NCI-H526 (cell line): ENCODE measurements at regions not wholly inside any gene's neighbourhood (a gene's known extent, or its start where the extent isn't known, plus 50 kb on each side); places are given as distances from the start of the nearest gene placed in this dataset.
A peak's percentile ranks its signal among the peaks of the same experiment; 100 is the strongest.
"Not testable (repeated sequence)": the region's sequence is repeated elsewhere in the genome, so short reads cannot be mapped to it uniquely, and the experiment has no call there.

Source experiments
- DNase-seq, 2 experiments: peaks; one replicate each; lab custom pipeline; 2025; lab: John Stamatoyannopoulos, UW

DNA sequence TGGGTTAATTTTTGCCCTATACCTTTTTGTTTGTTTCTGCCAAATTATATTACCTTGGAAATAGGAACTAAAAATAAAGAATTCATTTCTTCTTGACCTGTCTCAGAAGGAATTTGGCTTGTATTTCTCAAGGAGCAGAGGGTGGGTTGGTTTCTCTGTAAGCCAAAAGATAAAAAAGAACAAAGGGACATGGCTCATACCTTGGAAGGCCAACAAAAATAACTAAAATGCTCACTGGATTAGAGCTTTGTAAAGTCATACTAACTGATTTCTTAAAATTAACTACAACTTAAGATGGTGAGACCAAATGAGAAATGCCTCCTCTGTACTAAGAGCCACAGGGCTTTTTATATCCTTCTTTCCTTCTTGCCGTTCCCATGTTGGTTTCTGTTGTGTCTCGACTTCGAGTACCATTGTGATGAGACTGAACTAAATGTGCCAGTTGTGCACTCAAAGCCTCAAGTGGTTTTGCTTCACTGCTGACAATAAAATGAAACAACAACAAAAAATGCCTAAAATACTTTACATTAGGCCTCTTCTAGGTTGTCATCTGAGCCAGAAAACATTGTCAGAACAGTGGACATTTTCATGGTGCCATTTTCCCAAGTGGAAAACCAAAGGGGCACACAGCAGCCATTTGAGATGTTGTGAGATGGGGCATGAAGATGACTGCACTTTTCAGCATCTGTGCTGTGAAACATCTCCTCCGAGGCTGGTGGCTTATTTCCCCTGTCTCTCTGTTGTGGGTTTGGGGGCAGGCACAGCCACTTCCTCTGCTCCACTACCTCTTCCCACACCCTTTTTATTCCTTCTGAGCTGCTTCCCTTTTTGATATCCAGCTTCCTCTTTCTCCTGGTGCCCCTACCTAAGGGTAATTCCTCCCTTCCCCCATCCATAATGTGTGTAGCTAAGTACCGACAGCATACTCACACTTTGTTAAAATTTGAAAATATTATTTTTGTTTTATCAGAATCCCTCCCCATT lies 51.8 kb upstream of the AGR3 start:
- DNase-seq, result no peak

DNA sequence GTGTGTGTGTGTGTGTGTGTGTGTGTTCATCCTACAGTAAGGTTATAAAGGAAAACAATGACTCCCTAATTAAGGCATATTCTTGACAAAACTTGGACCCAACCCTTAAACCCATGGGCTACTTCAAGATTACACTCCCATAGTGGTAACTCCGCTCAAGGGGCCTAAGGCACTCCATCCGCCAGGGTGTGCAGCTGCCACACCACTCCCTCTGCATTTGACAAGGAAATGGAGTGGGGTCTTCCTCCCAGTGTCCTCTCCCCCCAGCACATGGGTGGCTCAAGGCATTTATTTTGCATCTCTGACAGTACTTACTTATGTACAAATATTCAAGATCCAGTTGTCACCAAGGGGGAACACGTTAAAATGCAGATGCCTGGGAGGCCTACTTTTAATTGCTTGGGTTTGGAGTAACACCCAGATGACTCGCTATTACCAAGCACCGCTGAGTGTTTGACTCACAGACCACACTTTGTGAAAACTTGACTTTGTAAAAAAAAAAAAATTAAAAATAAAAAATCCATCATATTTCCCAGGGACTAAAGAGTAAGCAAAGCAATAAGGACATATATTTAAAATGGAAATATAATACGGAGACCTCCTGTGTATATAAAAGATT lies 53.0 kb upstream of the AGR3 start:
- DNase-seq, result no peak

DNA sequence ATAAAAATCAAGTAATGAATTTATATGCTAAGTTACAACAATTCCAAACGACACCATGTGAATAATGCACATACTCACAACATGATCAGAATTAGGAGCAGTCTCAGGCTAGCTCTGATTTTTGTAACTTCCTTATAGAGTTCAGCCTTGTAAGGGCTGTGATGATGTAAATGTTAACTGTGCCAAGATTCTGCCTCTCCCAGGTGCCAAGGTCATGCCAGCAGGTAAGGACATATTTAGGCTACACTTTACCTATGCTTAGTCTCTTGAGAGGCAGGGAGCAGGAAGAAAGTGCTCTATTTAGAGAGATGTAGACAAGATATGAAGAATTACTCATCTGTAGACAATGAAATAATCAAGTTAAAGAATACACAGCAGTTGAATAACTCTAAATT lies 53.6 kb upstream of the AGR3 start:
- DNase-seq, result no peak

DNA sequence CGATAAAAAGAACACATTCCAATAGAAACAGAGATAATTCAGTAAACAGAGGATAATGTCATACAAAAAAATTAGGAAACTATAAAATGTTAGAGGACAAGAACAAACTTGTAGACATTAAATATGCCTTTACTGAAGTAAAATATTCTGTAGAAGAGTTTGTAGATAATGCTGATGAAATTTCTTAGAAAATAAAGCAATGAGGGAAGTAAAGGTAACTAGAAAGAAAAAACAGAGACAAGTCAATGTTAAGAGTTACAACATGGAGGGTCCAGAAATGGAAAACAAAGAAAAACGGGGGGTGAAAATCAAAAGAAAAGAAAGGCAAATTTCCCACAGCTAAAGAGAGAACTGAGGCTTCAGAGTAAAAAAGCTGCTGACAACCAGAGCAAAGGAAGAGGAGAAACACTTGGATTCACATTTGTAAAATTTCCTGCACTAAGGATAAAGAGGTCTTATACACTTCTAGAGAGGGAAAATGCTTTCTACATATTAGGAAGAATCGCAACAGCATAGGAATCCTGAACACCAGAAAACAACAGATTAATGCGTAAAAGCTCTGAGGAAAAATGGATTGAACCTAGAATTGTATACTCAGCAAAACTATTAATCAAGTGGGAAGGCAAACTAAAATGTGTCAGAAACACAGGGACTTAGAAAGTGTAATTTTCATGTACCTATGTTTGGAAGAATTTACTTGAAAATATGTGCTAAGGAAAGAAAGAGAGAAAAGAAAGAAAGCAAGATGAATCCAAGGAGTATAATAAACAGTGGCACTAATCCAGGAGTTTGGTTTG lies 55.0 kb upstream of the AGR3 start:
- no peak for DNase-seq

DNA sequence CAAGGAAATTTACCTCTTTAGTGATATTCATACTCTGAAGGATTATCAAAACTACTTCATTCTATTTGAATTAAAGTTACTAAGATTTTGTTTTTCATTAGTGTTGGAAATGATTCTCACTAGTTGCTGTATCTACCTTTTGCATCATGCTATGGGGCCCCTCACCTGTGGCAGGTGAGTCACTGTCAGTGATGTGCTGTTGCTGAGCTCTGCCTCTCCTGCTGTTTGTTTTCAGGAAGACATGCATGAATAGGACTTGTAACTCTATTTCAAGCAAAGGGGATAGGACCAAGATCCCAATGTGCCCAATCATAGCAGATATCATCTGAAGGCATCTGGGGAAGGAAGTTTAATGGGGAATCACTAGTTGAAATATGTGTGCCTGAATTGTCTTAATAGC lies 57.4 kb upstream of the AGR3 start:
- DNase-seq, result no peak

DNA sequence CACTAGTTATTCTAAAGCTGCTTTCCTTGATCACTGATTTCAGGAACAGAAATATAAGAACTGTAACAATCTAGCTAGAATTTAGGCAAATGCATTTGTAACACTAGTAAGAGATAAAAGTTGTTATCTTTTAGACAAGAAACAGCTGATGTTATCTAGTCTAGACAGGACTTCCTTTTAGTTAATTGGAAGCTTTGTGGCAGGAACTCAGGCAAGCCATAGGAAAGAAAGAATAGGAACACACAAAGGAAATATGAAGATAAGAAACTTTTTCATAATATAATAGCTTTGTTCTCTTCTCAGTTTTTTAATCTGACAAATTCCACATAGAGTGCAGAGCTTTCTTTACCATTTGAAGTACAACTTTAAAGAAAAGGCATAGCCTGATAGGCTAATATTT lies 59.0 kb upstream of the AGR3 start:
- DNase-seq, result no peak

DNA sequence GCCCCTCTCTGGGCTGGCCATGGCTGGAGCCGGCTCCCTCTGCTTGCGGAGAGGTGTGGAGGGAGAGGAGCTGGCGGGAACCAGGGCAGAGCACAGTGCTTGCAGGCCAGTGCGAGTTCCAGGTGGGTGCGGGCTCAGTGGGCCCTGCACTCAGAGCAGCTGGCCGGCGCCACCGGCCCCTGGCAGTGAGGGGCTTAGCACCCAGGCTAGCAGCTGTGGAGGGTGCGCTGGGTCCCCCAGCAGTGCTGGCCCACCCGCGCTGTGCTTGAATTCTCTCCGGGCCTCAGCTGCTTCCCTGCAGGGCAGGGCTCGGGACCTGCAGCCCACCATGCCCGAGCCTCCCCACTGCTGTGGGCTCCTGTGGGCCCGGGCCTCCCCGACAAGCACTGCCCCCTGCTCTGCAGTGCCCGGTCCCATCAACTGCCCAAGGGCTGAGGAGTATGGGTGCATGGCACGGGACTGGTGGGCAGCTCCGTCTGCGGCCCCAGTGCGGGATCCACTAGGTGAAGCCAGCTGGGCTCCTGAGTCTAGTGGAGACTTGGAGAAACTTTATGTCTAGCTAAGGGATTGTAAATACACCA lies 61.2 kb upstream of the AGR3 start:
- DNase-seq, result no peak

DNA sequence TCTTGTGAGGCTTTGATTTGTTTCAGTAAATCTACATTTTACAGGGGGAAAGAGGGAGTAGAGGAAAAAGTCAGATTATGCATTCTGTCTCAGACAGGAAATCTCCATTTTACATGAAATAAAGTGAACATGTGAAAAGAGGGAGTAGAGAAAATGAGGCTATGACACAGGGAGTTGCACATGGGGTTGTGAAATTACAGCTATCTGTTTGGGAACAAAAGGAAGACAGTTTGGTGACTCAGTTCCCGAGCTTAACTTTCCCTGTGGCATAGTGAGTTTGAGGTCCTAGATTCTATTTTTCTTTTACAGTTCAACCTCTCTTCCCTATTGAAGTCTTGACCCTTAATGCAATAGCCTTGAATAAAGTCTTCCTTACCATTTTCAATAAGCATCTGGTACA lies 63.2 kb upstream of the AGR3 start:
- no peak for DNase-seq

DNA sequence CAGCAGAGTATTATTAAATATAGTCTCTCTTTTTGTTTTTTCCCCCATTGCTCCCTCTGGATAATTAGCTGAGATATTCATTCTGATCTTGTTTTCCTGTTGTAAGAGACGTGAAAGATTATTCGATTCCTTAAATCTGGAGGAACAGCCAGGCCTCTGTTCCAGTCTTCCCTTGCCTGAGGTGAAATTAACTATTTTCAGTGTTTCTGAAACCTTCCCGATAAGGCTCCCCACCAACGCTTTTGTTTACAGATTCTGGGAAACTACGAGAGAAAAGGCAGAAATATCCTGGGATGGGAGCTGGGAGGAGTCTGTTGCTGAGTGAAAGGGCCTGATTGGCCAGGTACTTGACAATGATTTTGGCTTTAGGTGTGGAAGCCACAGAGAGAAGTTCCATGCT lies 63.6 kb upstream of the AGR3 start:
- no peak for DNase-seq

DNA sequence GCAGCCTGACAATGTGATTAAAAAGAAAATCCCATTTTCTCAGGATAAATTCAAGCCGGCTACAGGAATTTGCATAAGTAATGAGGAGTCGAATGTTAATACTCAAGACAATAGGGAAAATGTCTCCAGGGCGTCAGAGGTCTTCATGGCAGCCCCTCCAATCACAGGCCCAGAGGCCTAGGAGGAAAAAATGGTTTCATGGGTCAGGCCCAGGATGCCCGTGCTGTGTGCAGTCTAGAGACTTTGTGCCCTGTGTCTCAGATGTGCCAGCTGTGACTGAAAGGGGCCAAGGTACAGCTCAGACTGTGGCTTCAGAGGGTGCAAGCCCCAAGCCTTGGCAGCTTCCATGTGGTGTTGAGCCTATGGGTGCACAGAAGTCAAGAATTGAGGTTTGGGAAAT lies 66.3 kb upstream of the AGR3 start:
- DNase-seq, result not testable (repeated sequence)

DNA sequence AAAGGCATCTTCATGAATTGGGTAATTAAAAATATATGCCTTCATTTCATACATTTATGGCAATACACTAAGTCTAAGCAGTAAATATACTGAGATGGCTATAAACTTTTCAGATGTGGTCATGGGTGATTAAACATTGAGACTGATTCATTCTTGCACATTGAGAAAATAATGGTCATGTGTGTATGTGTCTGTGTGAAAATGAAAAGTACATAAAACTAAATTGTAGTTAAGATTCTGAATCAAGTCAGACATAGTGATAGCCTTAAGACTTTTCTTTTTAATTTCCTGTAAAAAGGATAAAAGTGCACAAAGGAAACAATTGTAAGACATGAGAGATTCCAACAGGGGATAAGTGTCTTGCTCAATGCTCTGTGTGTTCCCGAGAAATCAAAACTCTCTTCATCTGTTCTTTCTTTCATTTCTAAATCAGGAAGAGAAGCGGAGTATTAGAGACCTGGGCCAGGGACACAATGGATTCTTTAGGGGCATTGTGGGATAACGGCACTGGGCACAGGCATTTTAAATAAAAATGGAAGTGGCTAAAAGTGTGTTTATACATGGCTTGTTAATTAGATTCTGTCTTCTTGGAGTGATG lies 69.8 kb upstream of the AGR3 start:
- no peak for DNase-seq

DNA sequence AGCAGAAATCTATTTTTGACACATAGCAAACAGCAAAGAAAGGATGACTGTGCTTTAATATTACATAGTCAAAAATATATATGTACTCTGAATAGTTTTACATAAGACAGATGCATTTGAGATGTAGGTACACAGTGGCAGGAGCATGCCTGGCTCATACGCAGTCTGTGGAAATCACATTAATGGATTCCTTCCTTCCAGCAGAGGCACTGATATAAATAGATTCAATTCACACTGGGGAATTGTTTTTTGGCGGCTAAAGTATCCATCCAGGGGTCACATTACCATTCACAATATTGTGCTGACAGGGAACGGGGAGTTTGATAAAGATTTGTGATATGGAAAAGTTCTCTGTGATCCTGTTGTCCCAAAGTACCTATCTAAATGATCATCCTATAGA lies 72.5 kb upstream of the AGR3 start:
- no peak for DNase-seq

DNA sequence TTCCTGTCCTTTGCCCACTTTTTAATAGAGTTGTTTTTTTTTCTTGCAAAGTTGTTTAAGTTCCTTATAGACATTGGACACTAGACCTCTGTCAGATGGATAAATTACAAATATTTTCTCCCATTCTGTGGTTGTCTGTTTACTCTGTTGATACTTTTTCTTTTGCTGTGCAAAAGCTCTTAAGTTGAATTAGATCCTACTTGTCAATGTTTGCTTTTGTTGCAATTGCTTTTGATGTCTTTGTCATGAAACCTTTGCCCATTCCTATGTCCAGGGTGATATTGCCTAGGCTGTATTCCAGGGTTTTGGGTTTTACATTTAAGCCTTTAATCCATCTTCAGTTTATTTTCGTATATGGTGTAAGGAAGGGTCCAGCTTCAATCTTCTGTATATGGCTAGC lies 76.9 kb upstream of the AGR3 start:
- no peak for DNase-seq

DNA sequence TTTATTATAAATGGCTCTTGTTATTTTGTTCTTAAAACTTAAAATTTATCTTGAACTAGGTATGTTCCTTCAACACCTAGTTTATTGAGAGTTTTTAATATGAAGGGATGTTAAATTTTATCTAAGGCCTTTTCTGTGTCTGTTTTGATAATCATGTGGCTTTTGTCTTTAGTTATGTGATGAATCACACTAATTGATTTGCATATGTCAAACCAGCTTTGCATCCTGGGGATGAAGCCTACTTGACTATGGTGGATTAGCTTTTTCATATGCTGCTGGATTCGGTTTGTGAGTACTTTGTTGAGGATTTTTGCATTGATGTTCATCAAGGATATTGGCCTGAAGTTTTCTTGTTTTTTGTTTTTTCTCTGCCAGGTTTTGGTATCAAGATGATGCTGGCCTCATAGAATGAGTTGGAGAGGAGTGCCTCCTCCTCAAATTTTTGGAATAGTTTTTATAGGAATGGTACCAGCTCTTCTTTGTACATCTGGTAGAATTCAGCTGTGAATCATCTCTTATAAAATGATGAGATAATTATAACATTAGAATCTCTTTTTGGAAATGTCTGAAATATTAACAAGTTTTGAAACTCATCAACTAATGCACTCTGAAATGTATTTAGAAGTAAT lies 78.7 kb upstream of the AGR3 start:
- DNase-seq, result peak; percentile 25 to 39

DNA sequence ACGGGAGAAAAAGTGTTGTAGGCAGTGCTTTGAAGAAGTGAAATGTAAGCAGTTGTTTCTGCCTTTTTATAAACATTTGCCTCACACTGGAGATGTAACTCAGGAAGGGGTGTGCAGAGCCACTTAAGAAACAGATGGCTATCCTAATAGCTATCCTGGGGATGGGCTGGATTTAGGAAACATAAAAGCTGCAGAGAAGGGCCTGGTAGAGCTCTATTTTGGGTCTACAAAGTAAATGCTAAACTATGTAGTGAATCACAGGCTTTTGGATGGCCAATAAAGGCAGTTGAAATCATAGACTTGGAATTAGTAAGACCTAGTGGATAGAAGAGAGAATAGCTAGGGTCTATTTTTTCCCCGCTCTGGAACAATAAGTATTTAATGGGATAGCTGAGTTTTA lies 79.9 kb upstream of the AGR3 start:
- no peak for DNase-seq

DNA sequence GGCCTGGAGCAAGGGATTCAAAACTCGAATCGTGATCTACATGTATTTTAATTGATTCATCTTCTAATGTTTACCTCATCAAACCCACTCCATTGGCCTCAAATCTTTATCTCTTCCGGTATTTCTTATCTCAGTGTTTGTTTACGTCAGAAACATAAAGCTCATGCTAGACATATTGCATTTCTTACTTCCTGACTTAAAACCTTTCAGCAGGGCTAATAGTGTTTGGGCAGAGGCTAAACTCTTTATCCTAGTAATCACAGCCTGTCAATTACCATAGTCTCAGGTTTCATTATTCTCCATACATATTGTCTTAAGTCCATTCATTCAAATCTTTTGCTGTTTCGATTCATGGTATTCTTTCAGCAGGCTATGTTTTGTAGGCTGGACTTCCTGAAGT lies 81.3 kb upstream of the AGR3 start:
- DNase-seq, result no peak

DNA sequence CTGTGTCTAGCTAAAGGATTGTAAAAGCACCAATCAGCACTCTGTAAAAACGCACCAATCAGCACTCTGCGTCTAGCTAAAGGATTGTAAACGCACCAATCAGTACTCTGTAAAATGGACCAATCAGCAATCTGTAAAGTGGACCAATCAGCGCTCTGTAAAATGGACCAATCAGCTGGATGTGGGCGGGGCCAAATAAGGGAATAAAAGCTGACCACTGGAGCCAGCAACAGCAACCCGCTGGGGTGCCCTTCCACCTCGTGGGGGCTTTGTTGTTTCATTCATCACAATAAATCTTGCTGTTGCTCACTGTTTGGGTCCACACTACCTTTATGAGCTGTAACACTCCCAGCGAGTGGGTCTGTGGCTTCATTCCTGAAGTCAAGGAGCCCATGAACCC lies 83.9 kb upstream of the AGR3 start:
- not testable (repeated sequence) for DNase-seq

DNA sequence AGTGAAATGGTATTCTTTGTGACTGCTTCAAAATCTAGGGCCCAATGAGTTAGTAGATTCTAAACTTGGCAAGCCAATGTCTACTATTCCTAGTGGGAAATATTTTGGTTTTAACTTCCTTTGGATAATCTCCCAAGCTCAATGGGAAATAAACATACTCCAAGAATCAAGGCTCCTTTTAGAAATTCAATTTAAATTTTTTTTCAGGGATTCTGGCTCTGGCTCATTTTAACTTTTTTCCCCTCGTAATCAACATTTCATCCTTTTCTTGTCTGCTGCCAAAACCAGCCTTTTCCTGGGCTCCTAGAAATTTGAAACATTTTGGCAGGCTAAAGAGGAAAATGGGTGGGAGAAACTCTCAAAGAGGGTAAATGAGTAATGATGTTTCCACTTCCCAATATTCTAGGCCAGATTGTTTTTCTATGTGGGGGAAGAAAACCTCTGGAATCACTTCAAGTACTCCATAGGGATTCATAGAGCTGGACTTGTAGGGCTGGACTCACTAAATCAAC lies 85.6 kb upstream of the AGR3 start:
- DNase-seq, result no peak

DNA sequence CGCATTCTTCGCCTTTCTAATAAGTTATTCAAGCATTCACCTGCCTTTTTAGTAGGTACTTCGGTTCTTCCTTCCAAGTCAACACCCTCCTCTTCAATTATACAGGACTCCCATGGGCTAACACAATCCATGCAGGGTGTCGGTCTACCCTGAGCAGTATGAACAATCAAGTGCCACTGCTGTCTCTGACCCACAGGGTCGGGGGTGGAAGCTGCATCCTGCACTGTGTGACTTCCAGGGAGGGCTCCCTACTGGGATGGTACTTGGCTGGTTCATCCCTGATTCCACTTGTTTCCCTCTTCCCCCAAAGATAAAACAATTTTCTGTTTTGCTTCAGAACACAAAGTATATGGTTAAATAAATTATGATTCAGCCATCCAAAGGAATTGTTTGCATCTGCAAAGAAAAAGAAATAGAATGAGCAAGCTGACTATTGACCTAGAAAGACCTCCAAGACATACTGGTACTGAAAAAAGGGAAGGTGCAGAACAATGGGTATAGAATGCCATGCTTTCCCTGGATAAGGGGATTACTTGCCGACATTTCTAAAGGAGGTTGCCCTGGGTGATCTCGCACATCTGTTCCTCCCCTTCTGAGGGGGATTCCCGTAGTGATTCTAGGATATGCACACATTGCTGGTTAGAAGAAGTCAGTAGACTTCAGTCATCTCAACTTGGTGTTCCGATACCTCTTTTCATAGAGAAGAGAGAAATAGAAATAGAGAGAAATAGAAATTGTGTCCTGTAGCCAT lies 89.1 kb upstream of the AGR3 start:
- DNase-seq, result no peak

DNA sequence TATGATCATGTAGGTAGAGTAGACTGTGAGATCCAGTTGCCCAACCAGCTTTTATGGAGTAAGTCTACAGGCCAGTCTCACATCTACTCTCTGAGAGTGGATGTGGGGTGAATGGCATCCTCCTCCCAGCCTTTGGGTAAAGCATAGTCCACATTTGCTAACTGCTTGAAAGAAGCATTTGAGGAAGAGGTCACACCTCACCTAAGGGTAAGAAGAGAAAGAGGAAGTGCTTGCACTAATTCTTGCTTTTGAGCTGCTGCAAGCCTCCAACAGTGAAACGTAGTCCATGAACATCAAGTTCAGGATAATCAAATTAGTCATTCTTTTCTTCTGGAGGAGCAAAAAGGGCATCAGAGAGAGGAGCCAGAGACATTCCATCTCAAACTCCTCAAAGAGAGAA lies 93.9 kb upstream of the AGR3 start:
- DNase-seq, result no peak
